Stimulated activated CD4-positive, alpha-beta T cell treated with anti-CD3 and anti-CD28 coated beads, Interleukin-1b, Interleukin-23, amount 100 ng/mL, for 4 hours (primary cell): ENCODE measurements at regions not wholly inside any gene's neighbourhood (a gene's known extent, or its start where the extent isn't known, plus 50 kb on each side); places are given as distances from the start of the nearest gene placed in this dataset.
A peak's percentile ranks its signal among the peaks of the same experiment; 100 is the strongest.

ENCODE experiments used
- DNase-seq, 2 donors: peaks; one replicate each; pipeline ENCODE4 v3.0.0-alpha.2; 2020; ENCODE audit warnings: low read depth in 2 of 2

DNA sequence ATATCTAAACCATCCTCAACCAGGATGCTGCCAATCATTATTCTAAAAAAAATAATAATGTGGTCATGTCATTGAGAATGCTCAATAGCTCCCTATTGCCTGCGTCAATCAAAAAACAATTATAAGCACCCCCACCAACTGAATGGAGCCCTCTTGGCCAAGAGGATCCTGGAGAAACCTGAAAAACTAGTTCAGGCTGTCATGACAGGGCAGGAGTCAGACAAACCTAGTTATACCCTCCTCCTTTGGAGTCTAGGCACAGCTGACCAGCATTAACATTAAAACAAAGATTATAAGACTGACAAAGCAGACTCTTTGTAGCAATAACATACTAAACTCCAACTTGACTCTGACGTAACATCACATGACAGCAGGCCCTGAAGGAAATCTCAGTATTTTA, 119.2 kb upstream of the CCL2 start:
- no peak for DNase-seq

DNA sequence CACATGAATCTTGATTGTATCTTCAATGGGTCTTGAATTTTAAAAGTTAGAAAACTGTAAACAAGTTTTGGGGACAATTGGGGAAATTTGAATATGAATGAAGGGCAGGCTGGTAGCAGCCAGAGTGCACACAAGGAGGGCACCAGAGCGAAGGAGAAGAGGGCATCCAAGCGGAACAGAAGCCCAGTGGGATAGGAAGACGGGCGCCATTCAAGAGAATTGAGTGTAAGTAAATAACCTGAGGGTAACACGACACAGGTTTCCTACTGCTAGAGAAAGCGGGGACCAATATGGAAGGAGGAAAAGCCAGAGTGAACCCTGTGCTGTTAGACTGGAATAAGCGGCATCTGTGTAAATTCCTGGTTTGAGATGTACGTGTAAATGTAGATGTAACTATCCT, 115.1 kb upstream of the CCL2 start:
- DNase-seq = no peak

DNA sequence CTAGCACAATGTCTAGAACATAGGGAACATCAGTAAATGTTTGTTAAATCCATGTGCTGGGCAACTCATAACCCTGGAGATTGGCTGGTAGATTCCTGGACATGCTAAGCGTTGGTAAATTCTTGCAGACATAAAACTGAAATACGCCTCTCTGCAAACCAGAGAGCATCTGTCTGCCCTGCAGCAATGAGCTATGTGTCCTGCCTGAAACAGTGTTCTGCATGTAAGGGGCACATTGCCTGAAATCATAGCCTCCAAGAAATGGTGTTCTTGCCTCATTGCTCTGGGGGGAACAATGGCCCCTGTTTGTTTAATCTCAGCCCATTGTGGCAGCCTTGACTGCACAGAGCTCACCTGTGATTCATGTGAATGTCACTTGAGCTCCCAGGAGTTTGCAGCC, 113.5 kb upstream of the CCL2 start:
- no peak for DNase-seq

DNA sequence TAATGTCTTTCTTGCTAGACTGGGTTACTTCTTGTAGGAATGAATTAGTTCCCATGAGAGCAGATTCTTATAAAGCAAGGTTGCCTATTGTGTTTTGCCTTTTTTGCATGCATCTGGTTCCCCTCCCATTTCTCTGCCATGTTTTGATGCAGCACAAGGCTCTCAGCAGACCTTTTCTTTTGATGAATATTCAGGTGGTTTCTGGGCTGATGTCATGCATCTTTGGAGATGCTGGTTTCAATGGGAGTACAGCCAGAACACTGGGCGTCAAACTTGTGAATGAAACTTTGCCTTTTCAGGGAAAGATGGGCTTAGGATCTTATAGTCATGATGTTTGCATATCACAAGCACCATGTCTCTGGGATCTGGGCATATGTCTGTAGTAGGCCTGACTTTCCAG, 111.7 kb upstream of the CCL2 start:
- no peak for DNase-seq

DNA sequence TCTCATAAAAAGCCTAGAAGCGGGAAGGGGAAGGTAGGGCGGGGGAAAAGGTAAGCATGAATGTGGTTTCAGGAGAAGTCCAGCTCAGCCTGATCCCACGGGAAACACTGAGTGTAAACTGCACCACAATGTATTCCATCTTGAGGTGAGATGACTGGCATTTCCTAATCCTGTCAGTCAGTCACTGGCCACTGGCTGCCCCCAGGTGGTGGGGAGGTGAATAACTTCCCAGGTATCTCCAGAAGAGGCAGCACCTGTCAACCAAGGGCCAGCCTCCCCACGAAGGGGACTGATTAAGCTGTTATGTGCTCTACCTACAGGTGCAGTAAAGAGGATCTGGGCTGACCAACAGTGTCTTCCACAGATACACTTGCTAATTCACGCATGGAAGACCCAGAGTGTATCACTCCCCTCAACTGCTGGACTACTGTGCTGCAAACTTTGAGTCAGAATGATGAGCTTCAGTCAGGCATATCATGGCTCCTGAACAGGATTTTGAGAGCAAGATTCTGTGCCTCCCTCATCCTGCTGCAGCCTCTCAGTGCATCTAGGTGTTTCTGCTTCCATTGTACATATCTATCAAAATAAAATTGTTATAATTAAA, 108.5 kb upstream of the CCL2 start:
- DNase-seq = peak; percentile 9 to 23

DNA sequence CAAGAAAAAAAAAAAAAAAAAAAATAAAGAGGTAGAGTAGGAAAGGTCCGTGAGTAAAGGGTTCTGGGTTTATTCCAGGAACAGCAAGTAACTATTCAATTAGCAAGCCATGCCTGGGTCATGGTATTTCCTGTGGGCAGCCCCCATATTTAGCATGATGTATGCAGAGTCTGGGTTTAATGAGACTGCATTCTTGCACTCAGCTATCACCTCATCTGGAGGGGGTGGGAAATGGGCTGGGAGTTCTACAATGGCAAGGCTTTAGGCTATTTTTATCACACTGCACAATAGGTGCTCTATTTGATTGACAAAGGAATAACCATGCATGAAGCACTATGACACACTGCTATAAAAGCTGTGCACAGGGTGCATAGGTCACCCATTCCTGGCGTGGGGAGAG, 104.0 kb upstream of the CCL2 start:
- no peak for DNase-seq

DNA sequence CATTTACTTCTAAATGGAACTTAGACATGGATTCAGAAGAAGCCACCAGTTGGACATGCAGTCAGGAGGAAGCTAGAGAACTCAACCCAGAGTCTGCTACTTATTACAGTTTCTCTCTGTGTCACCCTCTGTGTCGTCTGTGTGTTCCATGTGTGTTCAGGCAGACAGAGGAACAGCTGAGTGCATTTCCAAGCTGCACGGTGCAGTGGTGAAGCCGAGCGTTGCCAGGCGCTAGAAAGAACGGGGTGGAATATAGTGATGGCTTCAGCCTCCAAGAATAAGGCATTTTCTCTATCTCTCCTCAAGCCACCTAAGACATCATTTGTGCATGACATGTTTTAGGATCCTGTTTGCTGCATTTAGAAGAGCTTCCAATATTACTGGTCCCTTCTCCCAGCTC, 101.1 kb upstream of the CCL2 start:
- DNase-seq = no peak

DNA sequence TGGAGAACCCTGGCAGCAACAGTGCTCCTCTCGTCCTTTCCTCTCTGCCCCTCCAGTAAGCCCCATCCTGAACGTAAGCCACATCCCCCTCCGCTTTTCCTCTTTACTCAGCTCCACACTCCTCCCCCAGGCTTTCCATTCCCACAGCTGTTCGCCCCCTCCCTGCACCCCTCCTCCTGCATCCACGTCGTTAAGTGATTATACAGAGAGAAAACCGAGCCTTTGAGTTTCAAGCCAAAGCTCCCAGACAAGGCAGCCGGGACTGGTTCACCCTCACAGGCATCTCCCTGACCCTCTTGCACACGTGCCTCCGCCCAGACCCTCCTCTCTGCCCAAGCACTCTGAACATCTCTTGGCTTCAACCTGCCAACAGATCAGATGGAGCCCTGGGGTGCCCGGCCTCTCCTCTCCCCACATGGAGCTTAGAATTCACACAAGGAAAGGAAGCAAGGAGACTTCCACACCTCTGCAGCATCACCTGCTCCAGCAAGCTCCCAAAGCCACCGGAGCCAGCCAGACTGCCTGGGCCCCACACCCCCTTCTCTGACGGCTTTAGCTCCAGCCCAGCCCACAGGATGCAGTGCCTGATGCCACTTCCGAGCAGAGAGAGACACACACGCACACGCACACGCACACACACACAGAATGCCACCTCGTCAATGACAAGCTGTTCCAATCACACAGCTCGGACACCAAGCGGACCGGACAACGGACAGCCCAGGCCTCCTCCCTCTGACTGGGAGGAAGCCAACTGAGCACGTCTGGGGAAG, 99.9 kb upstream of the CCL2 start:
- no peak for DNase-seq

DNA sequence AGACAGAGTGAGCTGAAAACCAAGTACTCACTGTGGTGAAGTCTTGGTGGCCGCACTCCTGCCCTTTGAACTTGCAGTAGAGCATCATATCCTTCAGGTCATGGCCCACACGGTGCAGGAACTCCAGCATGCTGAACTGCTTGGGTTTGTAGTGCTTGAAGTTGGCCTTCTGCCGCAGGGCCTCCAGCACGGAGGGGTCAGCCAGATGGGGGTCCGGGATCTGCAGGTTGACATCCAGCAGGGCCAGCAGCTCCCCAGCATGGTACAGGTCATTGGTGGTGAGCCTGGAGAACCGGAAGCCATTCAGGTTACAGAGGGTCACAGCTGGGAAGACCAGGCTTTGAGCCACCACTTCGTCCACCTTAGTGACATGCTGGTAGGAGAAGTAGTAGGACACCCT, 99.1 kb upstream of the CCL2 start:
- DNase-seq = no peak

DNA sequence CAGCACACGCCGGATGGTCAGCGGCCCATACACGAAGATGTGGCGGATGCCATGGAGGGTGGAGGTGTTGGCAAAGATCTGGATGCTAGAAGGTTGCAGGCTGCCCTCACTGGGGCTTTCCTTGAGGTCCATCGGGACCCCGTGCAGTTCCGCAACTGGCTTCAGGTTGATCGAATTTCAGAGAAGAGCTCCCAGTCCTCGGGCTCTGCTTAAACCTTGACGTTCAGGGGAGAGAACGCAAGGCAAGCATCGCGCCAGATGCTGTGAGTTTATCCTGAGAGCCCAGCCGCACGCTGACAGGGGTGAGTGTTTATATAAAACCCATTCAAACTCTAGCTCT, 98.7 kb upstream of the CCL2 start:
- no peak for DNase-seq

DNA sequence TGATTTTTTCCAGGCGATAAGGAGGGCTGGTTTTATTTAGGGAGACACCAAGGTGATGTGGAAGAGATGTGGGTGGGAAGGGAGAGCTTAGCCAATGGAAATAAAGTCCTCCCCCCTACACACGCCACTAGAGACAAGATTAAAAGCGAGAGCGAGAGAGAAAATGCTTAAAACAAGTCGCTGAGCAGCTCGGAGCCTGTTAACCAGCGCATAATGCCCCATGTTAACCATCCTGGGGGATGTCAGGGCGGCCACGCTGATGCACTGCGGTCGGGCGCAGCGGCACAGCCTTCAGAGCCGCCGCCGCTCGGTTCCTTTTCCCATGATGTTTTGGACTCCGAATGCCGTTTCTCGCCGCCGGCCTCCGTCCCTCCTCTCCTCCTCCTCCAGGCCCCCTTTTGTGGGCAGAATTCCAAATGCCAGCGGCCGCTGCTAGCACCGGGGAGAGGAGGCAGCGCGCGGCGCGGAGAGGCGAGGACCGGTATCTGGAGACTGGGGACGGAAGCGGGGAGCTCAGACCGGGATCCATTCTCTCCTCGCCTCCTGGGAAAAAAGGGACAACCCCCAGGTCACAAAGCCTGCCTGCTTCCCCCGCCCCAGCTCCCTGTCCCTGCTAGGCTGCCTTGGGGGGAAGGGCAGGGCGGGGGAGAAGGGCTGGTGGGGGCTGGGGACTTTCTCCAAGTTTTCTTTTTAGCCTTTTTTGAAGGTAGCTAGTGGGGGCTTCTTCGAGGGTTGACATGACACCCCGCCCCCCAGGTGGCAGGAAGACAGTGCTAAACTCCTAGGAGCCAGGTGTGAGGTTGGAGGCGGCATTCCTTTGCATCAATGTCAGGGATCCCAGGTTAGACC, 98.1 kb upstream of the CCL2 start:
- DNase-seq = no peak

DNA sequence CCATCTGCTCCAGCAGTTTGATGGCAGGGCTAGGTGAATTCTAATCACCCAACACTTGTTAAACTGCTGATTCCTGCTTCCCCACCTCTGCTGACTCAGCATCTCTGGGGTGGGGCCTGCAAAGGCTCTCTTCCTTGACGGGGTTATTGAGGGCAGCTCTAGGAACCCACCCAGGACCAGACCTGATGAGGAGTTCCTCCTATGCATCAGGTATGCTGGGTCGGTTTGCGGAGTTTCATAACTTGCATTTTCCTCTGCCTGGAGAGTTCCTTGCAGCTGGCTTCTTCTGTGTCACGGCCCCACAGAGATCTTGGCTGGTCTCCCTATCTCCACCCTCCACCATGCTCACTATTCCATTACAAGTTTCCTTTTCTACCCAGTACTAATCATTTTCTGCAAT, 93.4 kb upstream of the CCL2 start:
- no peak for DNase-seq

DNA sequence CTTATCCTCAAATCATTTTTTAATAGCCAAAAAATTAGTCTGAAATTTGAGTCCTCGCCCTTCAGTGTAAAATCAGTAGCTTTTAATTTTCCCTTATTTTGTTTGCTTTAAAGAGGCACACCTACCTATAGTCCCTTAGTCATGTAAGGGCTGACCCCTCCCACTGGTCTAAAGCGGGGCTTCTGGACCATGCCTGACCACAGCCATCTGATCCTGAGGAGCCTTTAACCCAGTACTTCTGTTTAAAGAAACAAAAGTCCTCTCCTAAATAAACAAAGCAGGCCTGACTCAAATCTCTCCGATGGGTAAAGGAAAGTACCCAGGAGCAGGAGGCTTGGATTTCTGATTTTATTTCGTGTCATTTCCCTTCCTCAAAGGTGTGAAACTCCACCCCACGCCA, 92.0 kb upstream of the CCL2 start:
- no peak for DNase-seq

DNA sequence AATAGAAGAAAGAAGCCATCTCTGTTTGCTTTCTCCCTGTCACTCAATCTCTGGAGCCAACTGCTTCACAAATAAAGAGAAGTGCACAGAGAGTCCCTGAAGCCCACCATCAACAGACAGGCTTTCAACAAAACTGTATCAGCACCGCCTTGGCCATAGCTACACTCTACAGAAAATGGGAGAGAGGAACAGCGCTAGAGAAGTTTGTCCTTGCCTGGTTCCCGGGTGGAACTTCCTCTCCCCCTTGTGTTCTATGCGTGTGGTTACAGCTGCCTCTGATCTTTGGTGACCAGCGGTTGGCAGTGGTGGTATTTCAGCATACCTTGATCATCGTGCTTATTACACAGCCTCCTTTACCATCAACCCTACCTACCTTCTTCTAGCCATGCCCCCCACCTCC, 91.4 kb upstream of the CCL2 start:
- no peak for DNase-seq

DNA sequence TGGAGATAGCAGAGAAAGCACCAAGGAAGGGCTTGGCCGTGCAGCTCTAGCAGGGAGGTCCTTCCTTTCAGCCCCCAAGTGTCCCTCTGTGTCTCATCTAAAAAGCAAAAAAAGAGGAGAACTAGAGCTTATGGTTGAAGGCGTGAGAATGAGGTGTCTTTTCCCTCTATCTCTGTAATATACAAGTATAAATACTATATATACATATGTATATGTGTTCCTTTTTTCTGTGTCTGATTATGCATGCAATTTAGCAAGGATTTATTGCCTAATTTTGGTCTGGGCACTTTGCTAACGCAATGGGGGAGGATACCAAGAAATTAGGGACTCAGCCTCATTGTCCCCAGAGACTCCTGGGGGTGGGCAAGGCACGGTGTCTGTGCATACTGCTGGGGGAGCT, 90.2 kb upstream of the CCL2 start:
- no peak for DNase-seq

DNA sequence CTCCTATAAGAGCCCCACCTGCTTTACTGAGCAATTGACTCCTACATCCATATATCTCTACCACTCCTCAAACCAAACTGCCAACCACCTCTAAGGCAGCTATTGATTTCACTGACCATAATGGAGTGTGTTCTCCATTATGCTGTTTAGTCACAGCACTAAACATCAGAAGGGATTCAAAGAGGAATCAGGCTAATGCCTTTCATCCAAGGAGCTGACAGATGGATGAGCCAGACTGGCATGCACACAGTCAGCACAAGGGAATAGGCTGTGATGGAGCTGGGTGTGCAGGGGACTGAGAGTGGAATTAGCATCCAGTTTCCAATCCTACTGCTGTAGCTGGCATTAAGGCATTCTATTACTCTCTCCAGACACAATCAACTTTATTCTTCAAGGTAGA, 88.7 kb upstream of the CCL2 start:
- DNase-seq = no peak

DNA sequence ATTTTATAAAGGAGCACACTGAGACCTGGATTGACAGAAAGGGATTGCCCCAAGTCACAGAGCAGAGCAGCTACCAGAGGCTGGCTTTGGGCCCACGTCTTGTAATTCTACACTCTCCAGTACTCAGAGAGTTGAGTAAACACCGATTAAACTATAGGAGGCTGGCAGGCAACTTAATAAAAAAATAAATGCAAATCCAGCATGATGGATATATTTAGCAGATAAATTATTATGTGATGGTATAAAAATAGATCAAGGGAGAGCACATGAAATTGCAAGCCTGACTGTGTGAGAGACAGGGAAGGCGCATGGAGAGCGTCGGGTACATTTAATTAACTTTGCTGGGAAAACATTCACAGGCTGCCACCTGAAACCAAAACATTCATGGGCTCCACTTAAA, 87.7 kb upstream of the CCL2 start:
- DNase-seq = no peak

DNA sequence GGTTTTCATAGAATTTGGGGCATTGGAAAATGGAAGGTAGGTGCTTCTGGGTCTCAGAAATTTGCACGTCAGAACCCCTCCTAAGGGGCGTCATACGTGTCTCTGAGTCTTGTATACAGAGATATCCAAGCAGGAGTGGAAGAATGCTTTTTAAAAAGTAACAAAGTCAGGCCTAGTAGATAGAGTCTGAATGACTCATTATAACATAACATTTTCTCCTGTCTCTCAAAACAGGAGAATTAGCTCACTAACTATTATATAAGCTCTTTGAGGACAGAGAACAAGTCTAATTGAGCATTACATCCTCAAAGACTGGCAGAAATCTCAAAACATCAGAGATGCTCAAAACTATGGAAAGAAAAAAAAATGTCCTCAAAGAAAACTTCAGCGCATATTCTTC, 86.1 kb upstream of the CCL2 start:
- DNase-seq = no peak

DNA sequence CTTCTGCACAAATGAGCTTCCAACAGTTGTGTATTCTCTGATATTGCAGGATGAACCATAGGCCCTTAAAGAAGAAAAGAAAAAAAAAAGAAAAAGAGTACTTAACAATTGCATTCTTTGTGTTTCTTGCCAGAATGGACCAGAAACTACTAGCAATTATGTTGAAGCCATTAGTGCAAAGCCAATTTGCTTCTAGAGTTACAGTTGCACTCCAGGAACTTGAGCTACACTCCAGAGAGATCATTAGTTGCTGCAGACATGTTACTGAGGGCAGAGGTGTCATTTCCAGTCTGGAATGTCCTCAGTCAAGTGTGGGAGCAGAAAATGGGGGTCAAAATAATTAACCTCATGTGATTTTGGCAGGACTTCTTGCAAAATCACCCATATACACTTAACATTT, 85.6 kb upstream of the CCL2 start:
- no peak for DNase-seq

DNA sequence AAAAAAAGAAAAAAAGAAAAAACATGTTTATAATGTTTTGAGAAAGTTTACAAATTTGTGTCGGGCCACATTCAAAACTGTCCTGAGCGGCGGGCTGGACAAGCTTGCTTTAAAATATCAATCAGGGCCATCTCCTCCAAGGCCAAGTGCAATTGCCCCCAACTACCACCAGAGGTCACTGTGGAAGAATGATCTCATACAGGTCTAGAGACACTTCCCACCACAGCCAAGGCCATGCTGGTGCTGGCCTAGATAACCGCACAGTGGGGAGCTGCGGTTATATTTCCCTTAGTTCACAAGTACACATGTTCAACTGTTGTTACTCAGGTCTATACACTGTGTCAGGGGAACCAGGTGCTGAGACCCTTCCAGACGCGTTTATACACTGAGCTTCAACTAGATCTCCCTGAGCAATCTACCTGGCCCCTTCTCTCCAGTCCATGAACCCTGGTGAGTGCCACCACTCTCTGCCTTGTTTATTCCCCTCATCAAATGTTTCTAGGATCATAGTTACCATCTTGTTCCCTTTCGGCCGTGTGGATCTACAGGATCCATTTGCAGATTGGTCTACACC, 83.8 kb upstream of the CCL2 start:
- DNase-seq = peak; percentile 14 to 29

DNA sequence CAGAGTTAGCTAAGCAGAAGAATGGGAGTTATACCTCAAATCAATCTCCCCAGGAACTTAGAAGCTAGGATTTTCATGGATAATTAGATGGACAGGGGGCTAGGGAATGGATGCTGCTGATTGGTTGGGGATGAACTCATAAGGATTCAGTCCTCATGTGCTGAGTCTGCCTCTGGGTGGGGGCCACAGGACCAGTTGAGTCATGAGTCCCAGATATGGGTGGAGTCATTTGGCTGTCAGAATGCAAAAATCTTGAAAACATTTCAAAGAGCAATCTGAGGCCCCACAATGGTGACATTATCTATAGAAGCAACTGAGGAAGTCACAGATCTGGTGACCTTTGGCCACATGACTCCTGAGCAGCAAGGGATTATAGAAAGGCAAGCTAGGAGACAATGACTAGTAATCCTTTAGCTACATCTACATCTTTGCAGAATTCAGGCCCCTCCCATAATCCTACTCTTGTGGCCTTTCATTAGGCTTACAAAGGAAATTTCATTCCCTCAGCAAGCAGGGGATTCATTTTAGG, 82.6 kb upstream of the CCL2 start:
- no peak for DNase-seq

DNA sequence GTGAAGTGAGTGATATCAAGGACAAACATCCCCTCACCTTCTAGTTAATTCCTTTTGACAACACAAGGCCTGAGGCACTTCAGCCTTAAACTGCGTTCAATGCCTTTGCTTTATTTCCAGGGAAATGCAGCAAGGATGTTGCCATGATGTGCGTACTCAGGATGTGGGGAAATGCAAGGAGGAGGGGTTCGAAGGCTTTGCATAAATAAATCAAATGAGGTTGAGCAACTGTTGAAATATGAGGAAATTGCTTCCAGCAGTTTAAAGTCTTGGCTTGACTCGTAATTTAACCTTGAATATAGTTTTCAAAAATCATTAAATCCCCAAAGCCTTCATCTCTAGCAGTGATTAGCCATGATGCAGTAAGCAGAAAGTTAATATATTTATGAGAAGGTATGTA, 81.8 kb upstream of the CCL2 start:
- DNase-seq = no peak

DNA sequence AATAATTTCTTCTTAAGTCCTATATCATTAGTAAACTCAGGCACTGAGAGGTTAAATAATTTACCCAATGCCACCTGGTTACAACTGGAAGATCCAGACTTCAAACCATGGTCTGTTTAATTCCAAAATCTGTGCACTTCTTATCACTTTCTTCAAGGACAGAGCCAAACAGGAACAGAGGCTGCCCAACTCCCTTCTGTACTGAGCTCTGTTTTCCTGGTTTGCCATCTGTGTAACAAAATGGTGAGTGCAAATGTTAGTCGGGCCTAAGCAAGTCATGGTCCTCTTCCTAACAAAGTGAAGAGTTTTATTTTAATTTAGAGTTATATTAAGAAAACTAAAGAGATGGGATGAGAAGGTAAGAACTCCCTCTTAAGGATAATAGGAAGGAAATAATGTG, 80.6 kb upstream of the CCL2 start:
- DNase-seq = no peak
